ENCODE measurements at regions not wholly inside any gene's neighbourhood (a gene's known extent, or its start where the extent isn't known, plus 50 kb on each side); places are given as distances from the start of the nearest gene placed in this dataset.

GRCh38 chr21:35206141-35207125 lies 157.3 kb upstream of the RUNX1 start:
- peak; percentile 83 for FAIRE-seq
- TF ChIP-seq TAF1 (IDR thresholded peaks at IDR 0.05; ENCODE audit: borderline replicate concordance, low read depth, low read length): no peak
- no peak for TF ChIP-seq POLR2A (IDR thresholded peaks at IDR 0.05; ENCODE audit: low read depth, low read length)
- TF ChIP-seq POLR2AphosphoS5 (IDR thresholded peaks at IDR 0.05; ENCODE audit: low read depth, low read length): no peak

GRCh38 chr21:35204850-35205541 lies 155.9 kb upstream of the RUNX1 start:
- peak; percentile 24 for FAIRE-seq
- no peak for DNase-seq (ENCODE audit: insufficient read length)
- TF ChIP-seq TAF1 (IDR thresholded peaks at IDR 0.05; ENCODE audit: borderline replicate concordance, low read depth, low read length) (no peak), POLR2A (IDR thresholded peaks at IDR 0.05; ENCODE audit: low read depth, low read length) (no peak), POLR2AphosphoS5 (IDR thresholded peaks at IDR 0.05; ENCODE audit: low read depth, low read length) (no peak)

More at GRCh38 chr21:35206141-35207125, 157.3 kb upstream of the RUNX1 start:
- peak; percentile 33 for DNase-seq (ENCODE audit: insufficient read length)

GRCh38 chr21:35204125-35204524 lies 155.0 kb upstream of the RUNX1 start:
- DNase-seq (ENCODE audit: insufficient read length) (no peak), FAIRE-seq (no peak)
- TF ChIP-seq TAF1 (IDR thresholded peaks at IDR 0.05; ENCODE audit: borderline replicate concordance, low read depth, low read length) (no peak), POLR2AphosphoS5 (IDR thresholded peaks at IDR 0.05; ENCODE audit: low read depth, low read length) (no peak), POLR2A (IDR thresholded peaks at IDR 0.05; ENCODE audit: low read depth, low read length) (no peak)

- no peak for DNase-seq (ENCODE audit: insufficient read length)
- TF ChIP-seq POLR2A (IDR thresholded peaks at IDR 0.05; ENCODE audit: low read depth, low read length) (no peak), POLR2AphosphoS5 (IDR thresholded peaks at IDR 0.05; ENCODE audit: low read depth, low read length) (no peak), TAF1 (IDR thresholded peaks at IDR 0.05; ENCODE audit: borderline replicate concordance, low read depth, low read length) (no peak)
- no peak for FAIRE-seq
These were observed 154.2 kb upstream of the RUNX1 start for GRCh38 chr21:35203093-35203977.

DNA sequence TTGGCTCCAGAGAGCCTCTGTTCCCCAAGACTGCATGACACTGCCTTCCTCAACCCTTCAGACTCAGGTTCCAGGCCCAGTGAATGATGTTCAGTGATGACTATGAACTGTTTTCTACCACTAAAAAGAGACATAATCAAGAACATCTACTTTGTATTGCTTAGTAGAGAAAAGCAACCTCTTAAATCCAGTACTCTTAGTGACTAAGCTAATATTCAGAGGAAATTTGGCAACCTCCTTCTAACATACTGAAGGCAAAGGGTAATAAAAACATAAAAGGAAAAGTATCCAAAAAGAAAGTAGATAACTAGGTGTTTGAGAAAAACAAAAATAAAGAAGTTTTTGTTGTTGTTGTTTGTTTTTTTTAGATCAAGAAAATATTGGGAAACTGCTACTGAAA lies 153.3 kb upstream of the RUNX1 start:
- no peak for FAIRE-seq
- DNase-seq (ENCODE audit: insufficient read length): no peak
- no peak for TF ChIP-seq TAF1 (IDR thresholded peaks at IDR 0.05; ENCODE audit: borderline replicate concordance, low read depth, low read length)
- TF ChIP-seq POLR2A (IDR thresholded peaks at IDR 0.05; ENCODE audit: low read depth, low read length): no peak
- TF ChIP-seq POLR2AphosphoS5 (IDR thresholded peaks at IDR 0.05; ENCODE audit: low read depth, low read length): no peak

GRCh38 chr21:35201799-35202198 lies 152.7 kb upstream of the RUNX1 start:
- DNase-seq (ENCODE audit: insufficient read length): no peak
- FAIRE-seq: no peak

DNA sequence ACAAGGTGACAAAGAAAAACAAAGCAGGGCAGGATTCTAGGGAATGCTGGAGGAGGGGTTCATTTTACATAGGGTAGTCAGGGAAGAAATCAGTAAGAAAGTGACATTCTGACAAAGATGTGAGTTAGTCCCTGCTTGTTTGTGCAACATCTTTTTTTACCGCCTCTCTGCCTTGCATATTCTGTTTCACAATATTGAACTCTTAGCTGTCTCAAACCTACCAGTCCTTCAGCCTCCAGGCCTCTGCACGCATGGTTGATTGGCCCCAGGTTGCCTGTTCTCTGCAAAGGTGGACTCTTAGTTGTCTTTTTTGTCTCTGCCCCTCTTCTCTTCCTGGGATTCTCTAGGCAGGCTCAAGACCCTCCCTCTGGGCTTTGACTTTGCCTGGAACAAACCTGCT lies 152.2 kb upstream of the RUNX1 start:
- FAIRE-seq: no peak
- no peak for DNase-seq (ENCODE audit: insufficient read length)
- TF ChIP-seq POLR2AphosphoS5 (IDR thresholded peaks at IDR 0.05; ENCODE audit: low read depth, low read length) (no peak), POLR2A (IDR thresholded peaks at IDR 0.05; ENCODE audit: low read depth, low read length) (no peak), TAF1 (IDR thresholded peaks at IDR 0.05; ENCODE audit: borderline replicate concordance, low read depth, low read length) (no peak)

More at GRCh38 chr21:35201799-35202198, 152.7 kb upstream of the RUNX1 start:
- TF ChIP-seq POLR2A (IDR thresholded peaks at IDR 0.05; ENCODE audit: low read depth, low read length) (no peak), POLR2AphosphoS5 (IDR thresholded peaks at IDR 0.05; ENCODE audit: low read depth, low read length) (no peak), TAF1 (IDR thresholded peaks at IDR 0.05; ENCODE audit: borderline replicate concordance, low read depth, low read length) (no peak)

DNA sequence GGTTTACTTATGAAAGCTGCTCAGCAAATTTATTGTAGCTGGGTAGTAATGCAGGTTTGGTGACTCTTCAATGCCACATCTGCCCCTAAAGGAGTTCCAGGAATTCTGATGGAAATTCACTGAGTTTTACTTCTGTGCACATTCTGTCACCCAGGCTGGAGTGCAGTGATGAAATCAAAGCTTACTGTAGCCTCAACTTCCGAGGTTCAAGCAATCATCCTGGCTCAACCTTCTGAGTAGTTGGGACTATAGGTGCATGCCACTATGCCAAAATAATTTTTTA lies 150.6 kb upstream of the RUNX1 start:
- TF ChIP-seq POLR2AphosphoS5 (IDR thresholded peaks at IDR 0.05; ENCODE audit: low read depth, low read length) (no peak), POLR2A (IDR thresholded peaks at IDR 0.05; ENCODE audit: low read depth, low read length) (no peak), TAF1 (IDR thresholded peaks at IDR 0.05; ENCODE audit: borderline replicate concordance, low read depth, low read length) (no peak)
- FAIRE-seq (no peak), DNase-seq (ENCODE audit: insufficient read length) (no peak)

DNA sequence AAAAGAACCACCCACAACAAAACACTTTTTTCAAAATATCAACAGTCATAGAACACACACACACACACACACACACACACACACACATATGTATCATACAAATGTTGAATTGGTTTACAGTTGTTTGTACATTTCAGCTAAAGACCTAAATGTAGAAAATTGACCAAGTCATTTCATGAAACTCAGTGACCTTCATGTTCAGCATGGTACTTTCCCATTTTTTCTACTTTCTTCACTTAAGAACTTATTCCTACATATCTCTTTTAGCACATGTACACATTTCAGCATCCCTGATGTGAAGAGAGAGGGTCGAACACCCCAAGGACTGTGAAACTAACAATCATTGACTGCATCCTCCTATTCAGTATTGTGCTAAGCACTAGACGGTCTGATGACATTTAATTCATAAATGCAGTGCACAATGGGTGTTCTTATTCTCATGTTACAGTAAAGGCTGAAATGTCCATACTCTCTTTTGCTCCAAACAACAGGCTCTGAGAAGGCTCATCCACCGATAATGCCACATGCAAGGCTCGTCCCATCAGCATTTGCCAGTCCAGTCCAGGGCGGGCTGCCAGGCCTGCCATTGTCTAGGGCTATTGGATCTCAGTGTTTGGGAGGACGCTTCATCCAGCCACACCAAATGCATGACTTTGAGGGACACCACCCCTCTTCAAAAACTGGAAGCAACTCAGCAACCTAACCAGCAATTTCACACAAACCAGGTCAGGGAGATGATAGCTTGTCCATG lies 150.1 kb upstream of the RUNX1 start:
- peak; percentile 53 for FAIRE-seq
- no peak for TF ChIP-seq POLR2AphosphoS5 (IDR thresholded peaks at IDR 0.05; ENCODE audit: low read depth, low read length)
- no peak for TF ChIP-seq TAF1 (IDR thresholded peaks at IDR 0.05; ENCODE audit: borderline replicate concordance, low read depth, low read length)

GRCh38 chr21:35198565-35198964 lies 149.5 kb upstream of the RUNX1 start:
- no peak for FAIRE-seq
- DNase-seq (ENCODE audit: insufficient read length): no peak
- TF ChIP-seq TAF1 (IDR thresholded peaks at IDR 0.05; ENCODE audit: borderline replicate concordance, low read depth, low read length) (no peak), POLR2AphosphoS5 (IDR thresholded peaks at IDR 0.05; ENCODE audit: low read depth, low read length) (no peak), POLR2A (IDR thresholded peaks at IDR 0.05; ENCODE audit: low read depth, low read length) (no peak)

More for the DNA sequence above, 150.1 kb upstream of the RUNX1 start:
- no peak for DNase-seq (ENCODE audit: insufficient read length)

Measured in GM12892 (cell line).